AG08395 (cell line): ENCODE measurements at regions not wholly inside any gene's neighbourhood (a gene's known extent, or its start where the extent isn't known, plus 50 kb on each side); places are given as distances from the start of the nearest gene placed in this dataset.
"Not testable (repeated sequence)": the region's sequence is repeated elsewhere in the genome, so short reads cannot be mapped to it uniquely, and the experiment has no call there.

Experiments
- DNase-seq: peaks from one replicate; pipeline ENCODE4 v3.0.0; 2012; ENCODE audit warnings: mixed read lengths, low spot score

DNA sequence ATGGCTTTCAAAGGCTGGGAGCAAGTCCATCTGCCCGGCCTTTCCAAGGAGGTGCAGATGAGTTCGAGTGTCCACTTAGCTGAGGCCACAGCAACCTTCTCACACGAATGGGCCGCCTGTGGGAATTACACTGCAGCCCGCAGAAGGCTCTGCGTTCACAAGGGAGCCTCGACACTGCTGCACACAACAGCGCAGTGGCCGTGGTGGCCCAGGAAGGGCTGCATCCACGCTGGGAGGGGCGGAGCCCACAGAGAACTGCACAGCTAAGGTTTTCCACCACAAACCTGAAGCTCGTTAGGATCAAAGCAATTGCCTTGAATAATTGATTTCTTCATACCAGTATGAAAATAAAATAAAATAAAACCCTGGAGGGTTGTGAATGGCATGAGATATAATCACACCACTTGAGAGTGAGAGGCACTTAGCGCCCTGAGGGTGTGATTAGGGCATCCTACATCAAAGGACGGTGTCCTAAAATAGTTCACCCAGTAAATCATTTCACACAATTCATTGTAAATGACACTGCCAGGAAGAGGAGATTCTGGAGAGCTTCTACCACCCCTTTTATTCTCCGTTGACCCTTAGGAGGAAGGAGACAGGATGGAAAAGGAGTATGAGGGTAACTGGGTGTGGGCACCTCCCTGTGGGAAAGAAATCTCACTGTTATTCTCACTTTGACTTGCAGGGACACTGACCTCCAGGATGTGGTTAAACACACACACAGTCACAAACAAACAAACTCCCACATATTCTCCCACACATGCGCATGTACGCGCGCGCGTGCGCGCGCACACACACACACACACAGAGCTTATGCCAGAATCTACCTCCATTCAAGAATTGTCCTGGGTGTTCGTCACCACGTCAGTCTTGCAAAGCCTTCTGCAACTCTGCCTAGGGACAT is 256.6 kb upstream of the ID2 start:
- DNase-seq = no peak

DNA sequence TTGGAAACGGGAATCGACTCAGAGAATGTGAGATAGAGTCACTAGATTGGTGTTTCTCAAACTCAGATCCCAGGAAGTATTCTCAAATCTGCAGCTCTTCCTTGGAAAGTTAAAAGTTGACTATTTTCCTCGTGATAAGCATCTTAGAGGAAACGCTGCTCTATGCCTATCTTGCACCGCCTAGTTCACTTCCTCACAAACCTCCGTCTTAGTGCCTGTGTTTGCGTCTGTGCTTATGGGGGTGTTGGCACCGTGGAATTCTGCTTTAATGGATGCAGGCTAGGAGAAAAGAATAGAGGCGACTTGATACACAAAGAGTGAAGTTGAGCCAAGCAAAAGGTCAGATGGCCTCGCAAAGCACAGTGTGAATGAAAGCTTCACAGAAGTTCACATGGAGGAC is 255.3 kb upstream of the ID2 start:
- DNase-seq = no peak

DNA sequence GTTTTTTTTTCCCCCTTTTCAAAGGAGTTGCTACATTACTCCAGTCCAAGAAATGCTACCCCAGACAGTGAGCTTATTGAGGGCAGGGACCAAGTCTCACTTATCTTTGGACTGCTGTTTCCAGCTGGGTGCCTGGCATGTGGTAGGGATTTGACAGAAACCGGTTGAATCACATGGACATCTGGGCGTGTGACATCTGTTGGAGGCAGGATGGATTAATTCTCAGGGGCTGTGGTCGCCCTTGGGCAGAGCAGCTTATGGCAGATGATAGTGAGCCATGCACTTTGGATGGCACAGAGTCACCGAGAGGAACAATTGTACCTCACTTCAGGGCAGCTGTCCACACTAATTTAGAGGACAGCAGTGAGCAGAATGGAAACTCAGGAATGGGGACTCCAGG is 254.6 kb upstream of the ID2 start:
- DNase-seq = no peak

DNA sequence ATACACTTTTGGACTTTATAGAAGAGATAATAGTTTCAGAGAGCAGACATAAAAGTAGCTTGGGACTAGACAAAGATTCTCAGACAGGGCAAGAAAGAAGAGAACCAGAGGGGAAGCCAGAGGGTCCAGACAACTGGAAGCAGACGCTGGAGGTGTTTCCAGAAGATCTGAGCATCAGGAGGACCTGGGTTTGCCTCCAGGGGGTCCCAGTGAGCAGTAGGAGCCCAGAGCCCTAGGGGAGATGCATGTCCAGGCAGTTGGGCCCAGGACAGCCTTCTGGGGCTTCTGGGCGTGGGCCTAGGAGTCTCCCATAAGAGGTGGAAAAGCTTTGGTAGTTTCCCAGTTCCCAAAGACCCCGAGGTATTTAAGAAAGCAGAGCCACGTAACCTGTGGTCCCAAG is 251.2 kb upstream of the ID2 start:
- DNase-seq = no peak

DNA sequence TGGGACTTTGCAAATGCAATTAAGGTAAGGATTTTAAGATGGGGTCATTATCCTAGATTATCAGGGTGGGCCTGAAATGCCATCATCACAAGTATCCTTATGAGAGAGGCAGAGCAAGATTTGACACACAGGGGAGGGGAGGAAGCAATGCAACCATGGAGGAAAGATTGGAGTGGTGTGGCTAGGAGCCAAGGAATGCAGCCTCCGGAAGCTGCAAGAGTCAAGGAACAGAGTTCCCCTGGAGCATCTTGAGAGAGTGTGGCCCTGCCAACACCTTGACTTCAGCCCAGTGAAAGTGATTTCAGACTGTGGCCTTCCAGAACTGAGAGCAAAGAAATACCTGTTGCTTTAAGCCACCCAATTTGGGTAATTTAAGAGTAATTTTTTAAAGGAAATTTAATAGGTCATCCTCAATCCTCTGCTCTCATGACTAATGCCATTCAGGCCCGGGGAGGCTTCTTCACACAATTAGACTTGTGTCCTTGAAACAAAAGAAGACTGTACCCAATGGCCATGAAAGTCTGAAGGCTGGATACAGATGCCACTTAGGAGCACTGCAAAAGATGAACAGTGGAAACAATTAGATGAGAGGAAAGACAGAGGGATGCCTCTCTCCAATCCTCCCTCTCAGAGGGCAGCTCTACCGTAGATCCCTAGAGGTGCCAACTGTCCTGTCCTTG is 250.3 kb upstream of the ID2 start:
- DNase-seq = peak; percentile 27

DNA sequence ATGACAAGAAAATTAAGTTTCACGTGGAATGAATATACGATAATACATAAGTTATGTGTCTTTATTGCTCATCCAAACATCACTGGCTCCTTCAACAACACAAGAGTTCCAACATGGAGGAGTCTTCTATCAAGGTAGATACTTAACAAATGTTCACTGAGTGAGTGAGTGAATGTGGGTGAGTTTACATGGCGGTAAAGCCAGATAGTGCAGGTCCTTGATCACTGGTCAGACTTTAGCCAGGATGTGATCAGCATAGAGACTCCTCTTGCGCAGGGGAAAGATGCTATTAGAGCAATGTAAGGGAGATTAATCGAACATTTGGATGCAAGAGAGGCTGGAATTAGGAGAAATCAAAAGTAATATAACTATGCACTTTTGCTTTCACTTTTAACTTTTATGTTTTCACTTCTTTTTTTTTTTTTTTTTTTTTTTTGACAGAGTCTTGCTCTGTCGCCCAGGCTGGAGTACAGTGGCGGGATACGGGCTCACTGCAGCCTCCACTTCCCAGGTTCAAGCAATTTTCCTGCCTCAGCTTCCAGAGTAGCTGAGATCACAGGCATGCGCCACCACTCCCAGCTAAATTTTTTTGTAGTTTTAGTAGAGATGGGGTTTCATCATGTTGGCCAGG is 249.0 kb upstream of the ID2 start:
- DNase-seq = no peak

DNA sequence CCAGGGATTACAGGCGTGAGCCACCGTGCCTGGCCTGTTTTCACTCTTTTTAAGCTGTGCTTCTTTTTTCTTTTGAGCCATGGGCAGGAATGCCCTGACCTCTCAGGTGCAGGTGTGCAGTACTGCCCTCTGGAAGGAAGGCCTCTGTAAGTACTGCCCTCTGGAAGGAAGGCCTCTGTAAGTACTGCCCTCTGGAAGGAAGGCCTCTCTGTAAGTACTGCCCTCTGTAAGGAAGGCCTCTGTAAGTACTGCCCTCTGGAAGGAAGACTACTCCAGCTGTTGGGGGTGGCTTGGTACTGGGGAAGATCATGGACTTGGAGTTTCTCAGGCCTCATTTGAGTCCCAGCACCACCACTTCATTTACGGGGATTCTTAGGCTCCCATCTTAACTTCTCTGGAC is 248.5 kb upstream of the ID2 start:
- no peak for DNase-seq

DNA sequence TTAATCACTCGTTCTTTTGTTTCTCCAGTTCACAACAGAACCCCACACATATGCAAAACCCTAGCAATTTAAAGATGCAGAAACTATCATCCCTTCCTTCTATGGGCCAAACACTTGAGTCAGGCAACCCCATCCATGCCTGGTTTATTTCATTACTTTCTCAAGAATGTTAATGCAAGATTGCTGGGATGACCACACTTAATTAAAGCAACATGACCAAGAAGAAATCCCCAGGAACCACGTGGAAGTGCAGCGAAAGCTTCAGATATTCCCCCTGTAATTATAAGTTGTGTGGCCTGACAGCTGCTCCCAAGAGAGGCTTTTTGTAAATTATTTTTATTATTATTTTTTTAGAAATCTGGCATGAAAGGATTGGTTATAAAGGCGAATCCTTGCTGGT is 246.2 kb upstream of the ID2 start:
- peak; percentile 74 for DNase-seq

DNA sequence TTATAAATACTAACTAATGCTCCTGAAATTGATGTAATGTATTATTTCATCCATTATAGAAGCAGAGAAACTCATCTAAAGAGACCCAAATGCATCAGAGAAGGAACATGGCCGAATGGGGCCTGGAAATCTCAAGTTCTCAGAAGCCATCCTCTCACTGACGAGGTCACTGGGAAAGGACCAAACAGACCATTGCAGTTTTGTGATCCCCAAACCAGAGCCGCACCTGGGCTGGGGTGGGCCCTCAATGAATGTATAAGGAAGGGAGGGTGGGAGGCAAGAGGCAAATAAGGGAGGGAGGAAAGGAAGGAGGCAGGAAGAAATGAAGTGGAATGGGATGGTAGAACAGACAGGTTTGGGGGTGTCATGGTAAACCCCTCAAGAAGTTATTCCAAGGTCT is 245.3 kb upstream of the ID2 start:
- DNase-seq = no peak

DNA sequence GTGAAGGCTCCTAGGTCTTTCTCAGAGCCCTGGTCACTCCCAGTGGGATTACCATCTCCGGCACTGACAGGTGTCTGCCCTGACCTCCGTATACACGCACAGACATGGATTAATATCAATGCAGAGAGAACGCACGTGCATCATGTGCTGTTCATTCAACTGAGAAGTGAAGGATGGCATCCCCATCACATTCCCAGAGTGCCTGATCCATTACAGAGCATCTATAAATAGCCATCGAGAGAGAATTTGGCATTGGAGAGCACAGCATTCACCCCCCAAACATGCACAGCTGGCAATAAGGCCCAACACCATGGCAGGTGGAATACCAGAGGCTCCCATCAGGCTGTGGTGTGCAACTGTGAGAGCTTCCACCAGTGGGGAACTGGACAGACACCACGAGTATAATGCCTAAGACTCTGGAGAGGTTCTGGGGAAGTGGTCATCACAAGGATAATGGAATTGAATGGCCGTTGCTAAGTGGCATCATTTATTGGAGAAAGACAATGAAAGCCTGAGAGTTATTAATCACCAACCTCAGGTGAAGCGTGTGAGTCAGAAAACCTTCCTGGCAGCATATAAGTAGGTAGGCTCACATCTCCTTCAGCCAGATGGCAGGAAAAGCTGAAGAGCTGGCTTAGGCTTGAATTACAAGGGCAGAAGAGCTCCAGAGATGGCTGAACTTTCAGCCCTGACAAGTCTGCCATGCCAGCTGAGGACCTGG is 244.5 kb upstream of the ID2 start:
- DNase-seq = no peak

DNA sequence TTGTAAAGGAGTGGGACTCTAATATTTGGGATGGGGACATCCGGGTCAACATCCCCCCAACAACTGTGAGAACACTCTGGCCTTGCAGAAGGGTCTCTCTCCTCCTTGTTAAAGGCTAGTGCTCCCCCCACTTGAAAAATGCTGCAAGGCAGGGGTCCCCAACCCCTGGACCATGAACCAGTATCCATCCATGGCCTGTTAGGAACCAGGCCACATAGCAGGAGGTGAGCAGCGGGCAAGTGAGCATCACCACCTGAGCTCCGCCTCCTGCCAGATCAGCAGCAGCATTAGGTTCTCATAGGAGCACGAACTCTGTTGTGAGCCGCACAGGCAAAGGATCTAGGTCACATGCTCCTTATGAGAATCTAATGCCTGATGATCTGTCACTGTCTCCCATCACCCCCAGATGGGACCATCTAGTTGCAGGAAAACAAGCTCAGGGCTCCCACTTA is 243.9 kb upstream of the ID2 start:
- DNase-seq = no peak

DNA sequence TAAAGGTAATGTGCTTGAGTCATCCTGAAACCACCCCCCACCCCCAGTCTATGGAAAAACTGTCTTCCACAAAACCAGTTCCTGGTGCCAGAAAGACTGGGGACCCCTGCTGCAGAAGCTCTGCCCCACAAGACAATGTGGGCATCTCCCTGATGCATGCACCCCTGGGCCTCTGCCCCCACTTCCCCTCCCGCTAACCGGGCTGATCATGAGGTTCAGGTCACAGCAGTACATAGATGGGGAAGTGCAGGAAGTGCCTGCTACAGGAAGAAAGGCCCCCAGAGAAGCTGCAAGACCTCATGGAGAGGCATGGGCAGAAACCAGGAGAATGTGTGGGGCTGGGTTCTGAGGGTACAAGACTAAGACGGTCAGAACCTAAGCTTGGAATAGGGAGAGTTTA is 243.4 kb upstream of the ID2 start:
- DNase-seq = no peak

DNA sequence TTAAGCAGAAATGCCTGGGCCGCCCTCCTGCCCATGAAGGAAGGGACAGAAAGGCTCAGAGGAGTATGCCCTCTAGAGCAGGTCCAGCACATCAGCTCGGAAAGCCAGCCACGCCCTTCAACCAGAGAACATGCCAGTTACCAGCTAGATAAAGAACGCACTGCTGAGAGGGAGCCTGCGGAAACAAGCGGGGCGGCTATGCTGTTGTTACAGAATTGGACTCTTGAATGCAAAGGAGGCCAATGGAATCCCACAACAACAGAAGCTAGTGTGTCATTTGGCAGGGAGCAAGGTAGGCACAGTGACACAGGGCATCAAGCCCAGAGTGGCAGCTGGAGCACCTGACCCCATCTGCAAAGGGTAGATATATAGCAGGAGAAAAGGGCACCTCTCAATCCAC is 242.9 kb upstream of the ID2 start:
- DNase-seq = no peak

DNA sequence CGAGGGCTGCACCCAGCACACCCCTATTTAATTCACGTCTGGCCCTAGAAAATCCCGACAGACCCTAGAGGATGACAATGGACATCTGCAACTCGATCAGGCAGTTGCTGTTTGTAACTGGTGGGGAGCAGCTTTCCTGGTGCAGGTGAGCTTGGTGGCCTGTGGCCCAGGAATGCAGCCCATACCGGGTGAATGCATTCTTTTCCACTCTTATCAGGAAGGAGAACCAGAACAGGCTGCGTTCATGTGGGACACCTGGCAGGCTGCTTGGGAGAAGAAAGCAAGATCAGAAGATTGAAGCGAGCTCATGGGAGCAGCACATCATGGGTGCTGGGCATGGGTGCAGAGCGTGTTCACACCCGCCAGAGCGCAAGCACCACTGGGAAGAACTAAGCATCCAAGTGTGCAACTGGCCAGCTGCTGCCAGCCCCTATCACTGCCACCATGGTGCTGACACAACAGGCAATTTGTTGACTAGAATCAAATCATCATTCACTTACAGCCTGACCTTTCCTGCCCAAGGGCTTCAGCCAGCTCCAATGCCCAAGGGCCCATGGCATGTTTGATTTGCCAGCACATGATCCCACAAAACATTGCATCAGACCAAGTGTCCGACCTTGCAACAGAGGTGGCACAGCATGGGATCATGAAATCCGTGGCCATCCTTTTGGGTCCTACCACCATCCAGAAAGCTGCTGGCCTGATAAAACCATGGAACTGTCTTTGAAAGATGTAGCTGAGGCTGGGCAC is 241.7 kb upstream of the ID2 start:
- no peak for DNase-seq

DNA sequence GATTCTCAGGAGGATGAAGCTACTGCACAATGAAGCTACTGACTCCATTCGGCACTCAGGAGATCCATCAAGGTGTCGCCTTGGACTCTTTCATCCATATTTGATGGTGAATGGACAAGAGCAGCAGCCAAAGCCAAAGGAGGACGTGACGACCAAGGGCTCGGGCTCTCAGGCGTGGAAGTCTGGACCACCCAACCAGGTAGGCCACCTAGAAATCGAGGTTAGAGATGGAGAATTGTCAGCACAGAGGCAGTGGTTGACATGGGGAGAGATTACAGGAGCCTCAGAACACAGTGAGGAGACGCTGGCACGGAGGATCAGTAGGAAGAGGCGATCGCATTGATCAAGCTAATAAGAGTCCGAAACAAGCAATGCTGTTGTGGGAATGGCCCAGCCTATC is 240.5 kb upstream of the ID2 start:
- DNase-seq = no peak

DNA sequence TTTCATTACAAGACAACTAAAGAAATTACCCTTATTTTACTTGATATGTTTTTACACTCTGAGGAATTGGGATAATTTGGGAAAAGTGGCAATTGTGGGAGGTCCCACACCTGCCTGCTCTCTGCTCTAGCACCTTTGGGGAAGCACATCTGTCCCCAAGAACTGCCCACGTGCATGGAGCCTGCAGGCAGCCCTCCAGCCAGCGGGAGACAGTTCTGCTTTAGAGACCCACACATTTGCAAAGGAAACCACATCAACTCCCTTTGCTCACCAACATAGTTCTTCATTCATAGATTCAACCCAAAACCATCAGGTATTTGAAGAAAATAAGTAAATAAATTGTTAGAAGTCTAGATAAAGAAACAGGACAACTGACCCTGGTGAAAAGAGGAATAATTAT is 239.9 kb upstream of the ID2 start:
- DNase-seq = no peak

DNA sequence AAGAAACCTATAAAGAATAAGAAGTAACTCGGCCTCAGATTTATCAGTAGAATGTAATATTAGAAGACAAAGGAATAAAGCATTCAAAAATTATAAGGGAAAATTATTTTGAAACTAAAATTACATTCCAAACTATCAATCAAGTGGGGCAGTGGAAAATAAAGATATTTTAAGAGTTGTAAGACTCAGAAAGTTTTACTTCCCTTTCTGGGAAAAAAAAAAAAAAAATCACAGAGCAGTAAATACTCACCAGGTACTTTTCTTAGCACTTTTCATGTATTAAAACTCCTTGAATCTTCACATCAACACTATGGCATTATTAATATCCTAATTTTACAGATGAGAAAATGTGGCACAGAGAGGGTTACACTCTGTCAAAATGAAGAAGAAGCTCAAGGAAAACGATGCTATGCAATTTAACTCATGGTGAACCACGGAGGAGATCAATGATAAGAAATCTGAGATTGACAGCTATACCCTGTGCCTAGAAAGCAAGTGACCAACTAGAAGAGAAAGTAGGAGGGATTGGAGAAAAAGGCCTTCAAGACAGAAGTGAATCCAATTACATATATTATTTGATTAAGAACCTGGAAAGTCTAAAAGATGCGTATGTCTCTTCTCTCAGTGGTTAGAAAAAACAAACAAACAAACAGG is 238.9 kb upstream of the ID2 start:
- no peak for DNase-seq

DNA sequence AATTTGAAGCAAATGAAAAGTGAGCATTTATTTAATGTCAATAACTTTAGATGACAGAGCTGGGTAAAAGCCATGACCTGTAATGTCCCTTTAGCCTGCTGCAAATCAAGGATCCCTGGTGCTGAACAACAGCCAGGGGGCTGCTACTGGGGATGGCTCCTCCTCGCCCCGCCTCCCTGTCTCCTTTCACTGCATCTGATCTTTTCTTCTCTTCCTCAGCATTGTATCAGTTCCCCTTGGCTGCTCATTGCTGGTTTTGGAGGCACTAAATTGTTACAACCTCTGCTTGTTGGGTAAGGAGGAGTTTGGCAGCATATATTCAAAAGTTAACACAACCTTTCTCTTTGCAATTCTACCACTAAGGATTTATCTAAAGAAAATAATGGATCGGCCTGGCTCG is 236.3 kb upstream of the ID2 start:
- DNase-seq = no peak

DNA sequence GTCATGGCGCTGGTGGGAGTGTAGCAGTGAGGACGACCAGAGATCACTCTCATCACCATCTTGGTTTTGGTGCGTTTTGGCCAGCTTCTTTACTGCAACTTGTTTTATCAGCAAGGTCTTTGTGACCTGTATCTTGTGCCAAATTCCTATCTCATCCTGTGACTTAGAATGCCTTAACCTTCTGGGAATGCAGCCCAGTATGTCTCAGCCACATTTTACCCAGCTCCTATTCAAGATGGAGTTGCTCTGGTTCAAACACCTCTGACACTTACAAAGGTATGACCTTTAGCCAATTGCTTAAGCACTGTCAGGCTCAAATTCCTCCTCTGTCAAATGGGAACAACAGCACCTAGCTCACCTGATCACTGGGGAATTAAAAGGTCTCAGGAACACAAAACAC is 235.1 kb upstream of the ID2 start:
- not testable (repeated sequence) for DNase-seq

DNA sequence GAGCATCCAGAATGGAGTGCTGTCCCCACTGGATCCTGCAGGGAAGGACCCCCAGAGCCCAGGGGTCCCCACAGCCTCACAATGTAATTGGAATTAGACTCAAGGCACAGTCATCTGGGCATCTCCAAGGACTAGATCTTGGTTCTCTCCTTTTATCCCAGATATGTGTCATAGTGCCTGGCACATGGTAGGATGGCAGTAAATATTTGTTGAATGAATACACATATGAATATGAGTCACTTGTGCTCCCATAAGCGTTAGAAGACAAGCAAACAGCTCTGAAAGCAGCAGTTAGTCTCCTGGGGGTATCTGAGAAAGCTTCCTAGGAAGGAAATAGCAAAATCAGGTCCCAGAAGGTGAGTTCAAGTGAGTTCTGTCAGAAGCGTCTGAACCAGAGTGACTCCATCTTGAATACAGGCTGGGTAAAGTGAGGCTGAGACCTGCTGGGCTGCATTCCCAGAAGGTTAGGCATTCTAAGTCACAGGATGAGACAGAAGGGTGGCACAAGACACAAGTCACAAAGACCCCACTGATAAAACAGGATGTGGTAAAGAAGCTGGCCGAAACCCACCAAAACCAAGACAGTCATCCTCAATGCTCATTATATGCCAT is 234.1 kb upstream of the ID2 start:
- peak; percentile 85 for DNase-seq
